HFFc6 (cell line): ENCODE measurements at regions not wholly inside any gene's neighbourhood (a gene's known extent, or its start where the extent isn't known, plus 50 kb on each side); places are given as distances from the start of the nearest gene placed in this dataset.
"Not testable (repeated sequence)": the region's sequence is repeated elsewhere in the genome, so short reads cannot be mapped to it uniquely, and the experiment has no call there.

Experiments
- DNase-seq: peaks from one replicate; pipeline ENCODE4 v3.0.0-alpha.2; 2018
- H3K27ac Mint-ChIP-seq: 2 replicates; pipeline ENCODE4 v1.8.0; 2020; ENCODE audit warnings: mild to moderate bottlenecking, mixed read lengths
- H3K27me3 Mint-ChIP-seq: 2 replicates; pipeline ENCODE4 v1.8.0; 2021; ENCODE audit warnings: mild to moderate bottlenecking, moderate library complexity, mixed read lengths; ENCODE audit not compliant: insufficient read depth
- H3K36me3 Mint-ChIP-seq: 2 replicates; pipeline ENCODE4 v1.8.0; 2021; ENCODE audit warnings: low read depth, mixed read lengths
- H3K4me1 Mint-ChIP-seq: 2 replicates; pipeline ENCODE4 v1.8.0; 2020; ENCODE audit warnings: low read depth, mixed read lengths
- H3K4me3 Mint-ChIP-seq: 2 replicates; pipeline ENCODE4 v1.8.0; 2020; ENCODE audit warnings: mild to moderate bottlenecking, moderate library complexity, mixed read lengths
- H3K9me3 Mint-ChIP-seq: 2 replicates; pipeline ENCODE4 v1.8.0; 2020; ENCODE audit warnings: mild to moderate bottlenecking, mixed read lengths
- CTCF ChIP-seq: fragments of 200-600 bp; sonication (generic); IDR thresholded peaks from 2 replicates; pipeline ENCODE4 v1.5.0; 2021; ENCODE audit warnings: antibody characterized with exemption, mild to moderate bottlenecking

GRCh38 chr5:86289786-86290185, 328.0 kb upstream of the COX7C start:
- H3K9me3 Mint-ChIP-seq = peaks cover 38% of the 10 kb centered on the region
- H3K4me1 Mint-ChIP-seq, DNase-seq, H3K27ac Mint-ChIP-seq, H3K4me3 Mint-ChIP-seq, H3K27me3 Mint-ChIP-seq, H3K36me3 Mint-ChIP-seq: not testable (repeated sequence)

DNA sequence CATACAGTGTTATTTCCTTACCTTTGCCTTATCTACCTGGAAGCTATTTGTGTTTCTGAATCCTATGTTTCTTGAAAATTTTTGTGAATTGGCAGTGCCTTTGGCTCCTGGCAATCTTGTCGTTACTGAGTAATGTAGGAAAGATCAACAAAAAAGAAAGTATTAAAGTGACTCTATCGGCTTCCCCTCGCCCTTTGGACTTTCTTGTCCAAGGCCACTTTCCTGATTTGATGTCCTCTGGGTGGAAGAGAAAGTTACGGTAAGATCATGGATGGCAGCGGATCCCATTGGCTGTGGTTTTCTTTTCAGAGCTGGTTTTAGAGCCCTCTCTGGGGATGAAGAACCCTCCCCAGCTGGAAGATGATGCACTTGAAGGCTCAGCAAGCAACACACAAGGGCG, 324.9 kb upstream of the COX7C start:
- H3K4me1 Mint-ChIP-seq, H3K4me3 Mint-ChIP-seq, H3K27ac Mint-ChIP-seq, H3K36me3 Mint-ChIP-seq, H3K27me3 Mint-ChIP-seq, DNase-seq: not testable (repeated sequence)
- peaks cover 37% of the 10 kb centered on the region for H3K9me3 Mint-ChIP-seq

- H3K27ac Mint-ChIP-seq, H3K4me3 Mint-ChIP-seq, DNase-seq, H3K9me3 Mint-ChIP-seq, H3K27me3 Mint-ChIP-seq, H3K36me3 Mint-ChIP-seq, H3K4me1 Mint-ChIP-seq: not testable (repeated sequence)
Observed at GRCh38 chr5:86302643-86303042, 315.1 kb upstream of the COX7C start.

DNA sequence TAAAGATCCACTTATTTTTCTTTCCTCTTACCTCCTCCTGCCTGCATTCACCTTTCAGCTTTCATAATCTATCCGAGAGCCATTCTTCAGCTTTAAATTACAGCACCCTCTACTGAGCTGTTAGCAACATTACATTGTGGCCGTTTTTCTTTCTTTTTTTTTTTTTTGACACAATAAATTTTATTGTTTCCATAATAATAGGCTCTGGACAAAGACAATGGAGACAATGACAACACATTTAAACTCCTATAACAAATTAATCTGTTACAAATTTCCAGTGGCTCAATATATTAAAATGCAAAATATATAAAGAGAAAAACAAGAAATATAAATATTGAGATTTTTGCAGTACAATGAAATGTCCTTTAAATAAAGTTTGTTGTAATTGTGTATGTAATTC, 312.7 kb upstream of the COX7C start:
- H3K27me3 Mint-ChIP-seq, H3K9me3 Mint-ChIP-seq, H3K4me3 Mint-ChIP-seq, H3K4me1 Mint-ChIP-seq, H3K36me3 Mint-ChIP-seq, H3K27ac Mint-ChIP-seq, DNase-seq: not testable (repeated sequence)
- peak; percentile 57 for TF ChIP-seq CTCF

DNA sequence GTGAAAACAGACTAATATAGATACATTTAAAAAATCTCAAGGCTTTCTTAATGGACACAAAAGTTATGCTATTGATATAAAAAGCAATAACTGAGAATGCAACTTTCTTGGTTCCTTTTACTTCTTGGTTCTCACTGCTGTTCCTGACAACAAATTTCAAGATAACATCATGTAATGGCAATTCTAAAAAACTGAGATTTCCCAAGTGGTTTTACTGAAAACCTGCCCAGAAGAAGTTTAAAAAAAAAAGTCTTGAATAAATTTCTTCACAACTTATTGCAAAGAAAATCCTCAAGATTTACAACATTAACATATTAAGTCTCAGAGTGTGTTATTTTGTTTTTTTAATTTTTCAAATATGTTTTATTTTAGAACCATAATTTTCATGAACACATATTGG, 302.8 kb upstream of the COX7C start:
- H3K4me1 Mint-ChIP-seq = no peaks in the 10 kb centered on the region
- TF ChIP-seq CTCF = no peak

DNA sequence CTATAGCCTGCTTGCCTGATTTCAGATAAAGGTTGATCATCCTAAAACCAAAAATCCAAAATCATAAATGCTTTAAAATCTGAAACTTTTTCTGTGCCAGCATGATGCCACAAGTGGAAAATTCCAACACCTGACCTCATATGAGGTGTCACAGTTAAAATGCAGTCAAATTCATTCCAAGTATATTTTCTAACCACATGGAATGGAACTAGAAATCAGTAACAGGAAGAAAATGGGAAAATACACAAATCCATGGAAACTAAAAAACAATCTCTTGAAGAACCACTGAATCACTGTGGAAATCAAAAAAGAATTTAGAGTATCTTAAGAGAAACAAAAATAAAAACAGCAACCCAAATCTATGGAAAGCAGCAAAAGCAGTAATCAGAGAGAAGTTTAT, 297.5 kb upstream of the COX7C start:
- Mint-ChIP-seq H3K36me3 (peaks cover 5% of the 10 kb centered on the region; the same call in 1 of the 2 replicates), H3K4me1 (no peaks in the 10 kb centered on the region), H3K4me3 (no peak overlapping the region), H3K27ac (no peak overlapping the region), H3K27me3 (no peaks in the 10 kb centered on the region), H3K9me3 (peaks cover 22% of the 10 kb centered on the region)
- no peak for DNase-seq
- no peak for TF ChIP-seq CTCF

More for the DNA sequence above, 302.8 kb upstream of the COX7C start:
- DNase-seq = no peak
- Mint-ChIP-seq H3K4me3 (no peak overlapping the region), H3K27ac (no peak overlapping the region), H3K36me3 (no peaks in the 10 kb centered on the region), H3K27me3 (no peaks in the 10 kb centered on the region), H3K9me3 (peaks cover 12% of the 10 kb centered on the region)

GRCh38 chr5:86329318-86329717, 288.4 kb upstream of the COX7C start:
- no peak overlapping the region for H3K4me3 Mint-ChIP-seq
- H3K9me3 Mint-ChIP-seq = peaks cover 42% of the 10 kb centered on the region
- H3K27ac Mint-ChIP-seq = no peak overlapping the region

More at GRCh38 chr5:86329318-86329717, 288.4 kb upstream of the COX7C start:
- DNase-seq = no peak
- Mint-ChIP-seq H3K36me3 (no peaks in the 10 kb centered on the region), H3K4me1 (no peaks in the 10 kb centered on the region), H3K27me3 (no peaks in the 10 kb centered on the region)
- TF ChIP-seq CTCF = no peak
